GM04503 (cell line): ENCODE measurements at regions not wholly inside any gene's neighbourhood (a gene's known extent, or its start where the extent isn't known, plus 50 kb on each side); places are given as distances from the start of the nearest gene placed in this dataset.
A peak's percentile ranks its signal among the peaks of the same experiment; 100 is the strongest.

Experiments
- DNase-seq: peaks from one replicate; pipeline ENCODE4 v3.0.0-alpha.2; 2012; ENCODE audit warnings: low read depth

DNA sequence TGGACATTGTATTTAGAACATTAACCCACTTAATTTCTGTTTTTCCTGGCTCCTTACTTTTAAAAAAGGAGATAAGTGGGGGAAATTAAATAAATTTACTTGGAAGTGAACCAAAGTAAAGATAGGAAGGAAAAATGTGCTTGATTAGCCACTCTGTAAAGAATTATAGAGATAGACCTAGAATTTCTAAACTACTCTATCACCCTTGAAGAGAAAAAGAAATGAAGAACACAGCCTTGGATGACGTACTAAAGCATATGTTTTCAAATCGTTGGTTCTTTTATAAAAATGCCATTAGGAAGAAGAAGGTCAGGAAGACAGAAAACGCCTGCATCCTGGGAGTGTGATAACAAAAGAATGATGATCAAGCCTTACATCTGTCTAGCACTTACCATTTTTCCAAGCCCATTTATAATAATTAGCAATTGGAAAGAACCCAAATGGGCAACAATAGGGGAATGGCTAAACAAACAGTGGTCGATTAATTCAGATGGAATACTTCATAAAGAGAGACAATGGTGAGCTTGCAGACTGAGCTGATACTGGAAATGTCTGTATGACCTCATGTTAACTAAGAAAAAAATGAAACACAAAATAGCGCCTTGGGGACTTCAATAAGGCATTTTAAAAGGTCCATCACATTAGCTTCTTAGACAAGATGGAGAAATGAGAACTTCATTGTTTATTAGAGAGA, 81.0 kb upstream of the LRRC55 start:
- no peak for DNase-seq

DNA sequence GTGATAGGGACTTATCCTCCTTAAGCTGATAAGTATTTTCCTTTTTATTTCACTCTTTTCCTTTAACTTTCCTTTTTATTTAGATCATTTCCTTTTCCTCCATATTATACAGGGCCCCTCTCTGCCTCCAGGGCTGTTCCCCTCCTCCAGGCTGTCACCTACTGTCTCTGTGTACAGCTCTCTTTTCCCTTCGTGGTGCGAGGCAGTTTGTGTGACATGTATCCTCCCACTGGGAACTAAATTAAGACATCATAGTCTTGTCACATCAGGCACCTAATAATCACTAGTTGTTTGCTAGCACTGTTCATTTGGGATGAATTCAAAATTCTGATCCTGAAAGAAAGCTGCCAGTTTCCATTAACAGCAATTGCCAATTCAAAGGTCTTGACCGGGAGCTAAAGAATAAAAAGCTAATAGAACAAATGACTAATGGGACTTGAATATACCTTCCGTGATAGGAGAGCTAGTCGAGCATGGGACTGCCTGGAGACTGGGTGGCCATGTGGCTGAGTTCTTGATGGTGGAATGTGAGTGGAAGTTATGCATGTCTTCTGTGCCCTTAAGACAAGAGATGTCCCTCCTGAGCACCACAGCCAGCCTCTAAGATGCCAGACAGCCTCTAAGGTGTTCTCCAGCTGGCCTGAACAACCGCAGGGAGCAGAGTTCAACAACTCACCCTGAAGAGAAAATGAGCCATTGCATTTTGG, 77.7 kb upstream of the LRRC55 start:
- DNase-seq: no peak

DNA sequence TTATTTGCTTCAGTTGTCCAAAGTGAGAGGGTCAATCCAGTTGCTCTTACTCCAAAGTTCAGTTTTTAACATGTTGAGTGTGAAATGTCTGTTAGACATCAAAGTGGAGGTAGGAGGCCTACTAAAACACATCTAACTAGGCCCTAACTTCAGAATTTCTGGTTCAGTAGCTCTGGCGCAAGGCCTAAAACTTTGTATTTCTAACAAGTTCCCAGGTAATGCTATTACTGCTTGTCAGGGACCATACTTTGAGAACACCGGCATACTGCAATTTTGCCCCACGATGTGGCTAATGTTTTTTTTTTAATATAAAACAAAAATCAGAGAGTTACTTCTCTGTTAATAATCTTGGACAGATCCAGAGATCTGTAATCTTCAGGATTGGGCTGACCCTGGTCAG, 72.4 kb upstream of the LRRC55 start:
- DNase-seq: no peak

DNA sequence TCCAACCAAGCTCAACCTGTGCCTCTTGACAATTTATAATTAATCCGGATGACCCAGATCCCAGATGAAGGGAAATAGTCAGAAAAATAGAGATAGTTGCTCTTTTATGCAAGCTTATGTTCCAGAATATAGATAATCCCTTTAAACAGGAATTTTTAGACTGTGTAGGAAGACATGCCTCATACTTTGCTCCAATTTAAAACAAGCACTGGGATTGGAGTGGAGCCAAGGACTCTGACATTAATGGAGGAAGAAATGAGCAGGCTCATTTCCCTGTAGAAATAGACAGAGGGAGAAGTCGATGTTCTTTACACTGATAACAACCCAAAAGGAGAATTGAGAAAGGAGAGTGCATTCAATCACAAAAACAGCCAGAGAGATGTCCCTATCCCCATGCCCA, 70.1 kb upstream of the LRRC55 start:
- no peak for DNase-seq

DNA sequence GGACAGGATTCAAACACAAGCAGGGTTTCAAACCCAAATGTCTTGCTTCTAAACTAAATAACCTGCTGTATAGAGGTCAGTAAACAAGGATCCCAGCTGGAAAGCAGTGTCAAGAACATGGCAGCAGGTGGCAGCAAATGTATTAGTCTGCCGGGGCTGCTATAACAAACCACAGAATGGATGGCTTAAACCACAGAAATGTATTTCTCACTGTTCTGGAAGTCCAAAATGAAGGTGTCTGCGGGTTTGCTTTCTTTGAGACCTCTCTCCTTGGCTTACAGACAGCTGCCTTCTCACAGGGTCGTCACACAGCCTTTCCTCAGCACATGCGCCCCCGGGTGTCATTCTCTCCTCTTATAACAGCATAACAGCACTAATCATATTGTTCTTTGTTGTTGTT, 65.1 kb upstream of the LRRC55 start:
- DNase-seq: peak; percentile 6

DNA sequence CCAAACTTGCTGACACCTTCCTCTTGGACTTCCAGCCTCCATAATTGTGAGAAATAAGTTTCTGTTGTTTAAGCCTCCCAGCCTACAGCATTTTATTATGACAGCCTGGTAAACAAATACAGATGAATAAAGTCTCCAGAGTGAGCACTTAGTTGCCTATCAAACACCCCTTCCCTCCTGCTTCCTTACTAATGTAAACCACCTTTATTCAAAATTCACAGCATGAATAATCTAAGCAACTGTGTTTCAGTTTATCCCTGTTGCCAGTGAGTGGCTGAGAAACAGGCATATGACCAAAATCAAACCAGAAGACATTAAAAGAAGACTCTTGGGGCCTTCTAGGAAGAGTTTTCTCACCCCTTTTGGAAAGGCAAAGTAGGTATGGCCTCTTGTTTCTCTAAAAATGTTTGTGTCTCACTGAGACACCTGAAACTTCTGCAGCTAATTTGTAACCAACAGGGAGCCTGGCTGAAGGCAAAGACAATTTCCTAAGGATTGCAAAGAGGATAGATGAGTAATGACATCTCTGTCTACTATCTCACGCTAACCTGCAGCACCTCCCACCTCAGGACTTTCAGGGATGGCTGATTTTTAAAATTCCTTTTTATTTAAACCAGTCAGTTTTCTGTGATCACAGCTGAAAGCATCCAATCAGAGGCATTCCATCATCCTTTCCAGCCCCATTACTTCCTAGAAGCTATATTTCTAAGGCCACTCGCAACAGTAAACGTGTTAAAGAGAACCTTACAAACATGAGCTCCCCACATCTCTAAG, 61.4 kb upstream of the LRRC55 start:
- no peak for DNase-seq

DNA sequence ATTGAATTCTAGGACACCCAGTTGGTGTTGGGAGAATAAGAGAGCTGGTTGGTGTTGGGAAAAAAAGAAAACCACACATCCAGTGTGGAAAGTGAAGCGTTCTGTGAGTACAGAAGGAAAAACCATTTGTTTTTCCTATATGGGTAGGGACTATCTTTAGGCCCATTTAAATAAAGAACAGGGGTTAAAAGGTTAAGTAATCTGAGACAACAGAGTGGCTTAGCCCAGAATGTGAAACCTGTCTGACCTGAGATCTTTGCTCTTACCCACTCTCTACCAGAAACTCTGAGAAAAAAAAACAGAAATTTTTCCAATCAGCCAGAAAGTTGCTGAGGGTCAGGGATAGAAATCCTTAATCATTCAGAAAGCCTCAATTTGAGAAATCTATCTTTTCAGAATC, 59.8 kb upstream of the LRRC55 start:
- DNase-seq: no peak

DNA sequence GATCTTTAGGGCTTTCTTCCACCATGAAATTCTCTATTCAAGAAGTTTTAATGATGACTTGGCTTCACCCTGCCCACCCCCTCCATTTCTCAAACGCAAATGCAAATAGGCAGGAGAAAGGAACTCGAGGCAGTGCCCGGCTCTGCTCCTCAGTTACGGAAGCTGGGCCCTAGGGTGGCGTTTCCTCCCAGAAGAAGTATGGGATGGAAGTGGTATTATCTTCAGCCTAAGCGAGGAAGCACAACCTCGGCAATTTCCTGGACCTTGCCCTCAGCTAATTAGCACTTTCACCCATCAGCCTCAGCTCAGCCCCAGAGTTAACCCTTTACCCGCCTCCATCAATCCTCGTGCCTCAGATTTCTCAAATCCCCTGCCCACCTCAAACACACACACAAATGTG, 58.2 kb upstream of the LRRC55 start:
- DNase-seq: no peak

DNA sequence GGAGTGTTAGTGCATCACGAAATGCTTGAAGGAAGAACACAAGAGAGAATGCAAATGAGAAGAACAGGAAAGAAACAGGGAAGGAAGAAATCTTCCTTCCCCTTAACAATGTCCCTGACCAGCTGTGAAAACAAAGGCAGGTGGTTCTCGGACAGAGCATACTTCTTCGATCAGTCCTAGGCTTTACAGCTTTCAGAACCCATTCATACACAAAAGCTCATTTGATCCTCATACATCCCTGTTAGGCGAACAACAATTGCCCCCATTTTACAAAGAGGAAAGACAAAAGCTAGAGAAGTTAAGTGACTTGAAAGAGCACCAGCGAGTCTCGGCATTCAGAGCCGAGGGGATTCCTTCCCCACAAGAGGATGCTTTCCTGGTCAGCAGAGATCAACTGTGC, 57.2 kb upstream of the LRRC55 start:
- no peak for DNase-seq

DNA sequence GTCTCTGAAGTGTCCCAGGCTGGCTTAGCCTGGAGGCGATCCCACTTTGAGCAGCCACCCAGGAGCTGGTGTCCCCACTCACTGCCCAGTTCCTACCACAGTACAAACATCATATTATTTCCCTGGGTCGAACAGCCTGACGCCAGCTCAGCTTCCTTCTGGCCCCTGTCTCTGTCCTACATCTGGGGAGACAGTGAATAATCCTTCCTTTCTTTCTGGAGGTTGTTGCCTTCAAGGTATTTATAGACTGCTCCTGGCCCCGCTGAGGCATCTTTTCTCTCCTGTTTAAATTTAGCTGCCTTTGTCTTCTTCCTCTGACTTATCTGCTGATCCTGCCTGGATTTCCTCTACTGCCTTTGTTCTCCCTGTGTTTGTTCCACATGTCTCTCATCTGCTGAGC, 56.8 kb upstream of the LRRC55 start:
- no peak for DNase-seq

DNA sequence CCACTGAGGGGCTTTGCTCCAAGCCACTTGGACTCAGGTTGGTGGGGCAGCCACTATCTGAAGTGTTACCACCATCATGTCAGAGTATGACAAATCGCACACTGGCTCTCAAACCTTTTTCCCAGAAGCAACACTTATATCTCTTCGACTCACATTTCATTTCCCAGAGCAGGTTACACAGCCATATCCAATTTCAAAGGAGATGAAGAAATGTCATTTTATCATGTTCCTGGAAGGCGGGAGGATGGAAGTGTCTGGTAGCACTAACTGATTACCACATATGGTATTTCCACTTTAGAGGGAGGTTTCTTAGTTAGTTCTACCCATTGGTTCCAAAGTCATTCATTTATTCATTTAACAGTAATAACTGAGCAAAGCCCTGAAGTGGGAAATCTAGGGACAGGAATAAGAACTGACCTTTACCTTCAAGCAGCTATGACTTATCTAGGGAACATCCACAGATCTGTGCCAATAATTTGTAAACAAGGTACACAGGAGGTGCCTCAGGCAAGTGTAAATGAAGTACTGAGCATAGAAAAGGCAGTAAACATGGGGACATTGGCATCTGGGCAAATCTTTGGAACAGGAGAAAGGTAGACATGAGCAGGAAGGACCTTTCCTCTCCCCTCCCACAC, 54.9 kb upstream of the LRRC55 start:
- no peak for DNase-seq

DNA sequence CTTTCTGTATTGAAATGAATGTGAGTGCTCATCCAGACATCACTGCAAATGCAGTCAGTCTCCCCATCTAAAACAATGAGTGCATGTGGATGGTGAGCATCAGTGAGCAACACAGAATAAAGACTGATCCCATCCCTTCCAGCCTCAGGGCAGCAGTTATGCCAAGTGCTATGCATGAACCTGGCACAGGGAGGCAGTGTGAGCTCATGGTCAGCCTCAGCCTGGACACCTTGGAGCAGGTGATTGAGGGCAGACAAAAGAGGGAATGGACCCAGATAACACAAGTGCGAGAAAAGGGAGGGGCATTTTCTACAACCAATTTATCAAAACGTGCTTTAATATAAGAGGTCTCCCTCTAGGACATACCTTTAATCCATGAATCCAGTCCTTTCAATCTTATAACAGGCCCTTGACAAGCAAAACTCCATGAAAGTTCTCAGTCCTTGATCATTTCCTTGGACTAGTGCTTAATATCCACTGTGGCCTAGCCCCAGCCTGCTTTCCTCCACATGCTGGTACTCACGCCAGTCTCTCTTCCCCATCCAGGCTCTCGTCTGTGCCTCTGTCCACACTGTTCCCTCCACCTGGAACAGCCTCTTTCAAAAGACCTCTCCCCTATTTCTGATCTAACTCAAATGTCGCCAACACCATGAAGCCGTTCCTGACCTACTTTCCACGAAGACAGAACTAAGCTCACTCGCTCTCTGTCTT, 50.5 kb upstream of the LRRC55 start:
- no peak for DNase-seq
